HL-60 (cell line): ENCODE measurements at regions not wholly inside any gene's neighbourhood (a gene's known extent, or its start where the extent isn't known, plus 50 kb on each side); places are given as distances from the start of the nearest gene placed in this dataset.

Source experiments
- DNase-seq, 2 experiments: peaks; one replicate each; pipeline ENCODE4 v3.0.0-alpha.2; 2010 to 2020; ENCODE audit warnings: low read depth in 1 of 2, low spot score in 1 of 2
- H3K27ac ChIP-seq: fragments of 250-450 bp; sonication (Bioruptor Pico); replicated peaks from 2 replicates; pipeline ENCODE4 v1.5.1; 2020; ENCODE audit warnings: mild to moderate bottlenecking, moderate library complexity
- H3K27me3 ChIP-seq: fragments of 250-450 bp; sonication (Bioruptor Pico); 2 replicates; pipeline ENCODE4 v1.5.1; 2021; ENCODE audit warnings: mild to moderate bottlenecking, moderate library complexity; ENCODE audit not compliant: insufficient read depth, poor library complexity, severe bottlenecking
- H3K4me3 ChIP-seq: replicated peaks from 2 replicates; pipeline ENCODE4 v1.5.1; 2011; ENCODE audit warnings: mild to moderate bottlenecking, control low read depth, low read length; ENCODE audit not compliant: insufficient read depth
- CTCF ChIP-seq: IDR thresholded peaks from one replicate; pipeline ENCODE4 v1.5.1; 2011; ENCODE audit warnings: low read length, control low read depth, inconsistent platforms; ENCODE audit not compliant: insufficient read depth
- GABPA ChIP-seq: IDR thresholded peaks from 2 replicates; pipeline ENCODE4 v1.6.1; 2012; ENCODE audit warnings: low read depth
- POLR2AphosphoS5 ChIP-seq: IDR thresholded peaks from 2 replicates; pipeline ENCODE4 v1.6.1; 2012; ENCODE audit warnings: low read depth
- REST ChIP-seq: IDR thresholded peaks from 2 replicates; pipeline ENCODE4 v1.6.1; 2012; ENCODE audit warnings: low read depth; ENCODE audit not compliant: insufficient replicate concordance
- SPI1 ChIP-seq: IDR thresholded peaks from 2 replicates; pipeline ENCODE4 v1.6.1; 2012; ENCODE audit warnings: low read depth, mild to moderate bottlenecking, borderline replicate concordance

DNA sequence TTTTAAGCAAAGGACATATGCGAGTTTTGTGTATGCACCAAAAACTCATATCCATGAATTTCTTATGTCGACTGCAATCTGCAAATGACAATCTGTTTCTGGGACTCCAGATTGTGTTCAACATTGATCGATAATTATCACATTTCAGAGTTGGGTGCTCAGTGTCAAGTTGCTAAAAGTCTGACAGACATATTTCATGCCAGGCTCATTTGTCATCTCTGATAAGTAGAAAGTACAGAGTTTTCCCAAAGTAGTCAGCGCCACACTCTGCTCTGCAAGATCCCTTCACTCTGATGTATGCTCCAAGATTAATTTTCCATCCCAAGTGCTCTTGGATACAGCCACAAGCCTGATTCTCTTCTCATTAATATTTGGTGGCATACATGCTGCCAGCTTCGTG lies 331.1 kb downstream of the DOK5 start:
- Histone ChIP-seq H3K27ac (no peak overlapping the region), H3K4me3 (no peak overlapping the region), H3K27me3 (no peaks in the 10 kb centered on the region)
- TF ChIP-seq SPI1 = no peak
- TF ChIP-seq POLR2AphosphoS5 = no peak
- no peak for TF ChIP-seq GABPA
- TF ChIP-seq REST = no peak
- TF ChIP-seq CTCF = no peak
- DNase-seq = no peak

- no peaks in the 10 kb centered on the region for H3K27me3 ChIP-seq
- TF ChIP-seq POLR2AphosphoS5 (no peak), GABPA (no peak), CTCF (no peak)
- H3K27ac ChIP-seq = no peak overlapping the region
- H3K4me3 ChIP-seq = no peak overlapping the region
- no peak for DNase-seq
Observed at GRCh38 chr20:54794874-54795273, 319.5 kb downstream of the DOK5 start.

GRCh38 chr20:54794110-54794509 lies 318.7 kb downstream of the DOK5 start:
- Histone ChIP-seq H3K27ac (no peak overlapping the region), H3K27me3 (no peaks in the 10 kb centered on the region), H3K4me3 (no peak overlapping the region)
- no peak for DNase-seq
- TF ChIP-seq SPI1 (no peak), REST (no peak)

- TF ChIP-seq REST (no peak), CTCF (no peak), GABPA (no peak), SPI1 (no peak), POLR2AphosphoS5 (no peak)
- Histone ChIP-seq H3K4me3 (no peak overlapping the region), H3K27me3 (no peaks in the 10 kb centered on the region), H3K27ac (no peak overlapping the region)
- no peak for DNase-seq
Observed at GRCh38 chr20:54793291-54793992, 318.0 kb downstream of the DOK5 start.
